PC-9 (cell line): ENCODE measurements at regions not wholly inside any gene's neighbourhood (a gene's known extent, or its start where the extent isn't known, plus 50 kb on each side); places are given as distances from the start of the nearest gene placed in this dataset.

ENCODE experiments used
- BruUV-seq: library from RNA; stranded (reverse); fragments of 400-500 nt; replicated peaks from 2 replicates; lab custom pipeline; 2021; lab: Mats Ljungman, UMichigan
- CTCF ChIA-PET: fragments of 300-600 bp; sonication (Branson Sonifier 250); formaldehyde crosslinking; loops from one replicate; lab custom pipeline; 2022; ENCODE audit warnings: antibody characterized with exemption; lab: Charles Lee
- POLR2A ChIA-PET: fragments of 300-600 bp; sonication (Branson Sonifier 250); formaldehyde crosslinking; loops from one replicate; lab custom pipeline; 2022; ENCODE audit warnings: antibody characterized with exemption; ENCODE audit not compliant: unreplicated experiment; lab: Charles Lee
- DNase-seq, 2 experiments: peaks; one replicate each; pipeline versions ENCODE4 v3.0.0 to v3.0.0-alpha.2; 2015 to 2022; ENCODE audit warnings: mixed read lengths in 1 of 2
- H2AFZ ChIP-seq: fragments of 200-600 bp; sonication (generic); 2 replicates; pipeline ENCODE4 v1.8.1; 2017; ENCODE audit warnings: antibody characterized with exemption
- H3F3A ChIP-seq: fragments of 200-600 bp; sonication (generic); 2 replicates; pipeline ENCODE4 v1.8.1; 2017; ENCODE audit warnings: antibody characterized with exemption, mild to moderate bottlenecking, low read depth; ENCODE audit not compliant: insufficient read depth
- H3K27ac ChIP-seq: fragments of 200-600 bp; sonication (generic); 2 replicates; pipeline ENCODE4 v1.6.1; 2016; ENCODE audit warnings: mixed run types
- H3K27me3 ChIP-seq: fragments of 200-600 bp; sonication (generic); 2 replicates; pipeline ENCODE4 v1.6.1; 2016; ENCODE audit warnings: low read depth, mixed run types; ENCODE audit not compliant: insufficient read depth
- H3K36me3 ChIP-seq: fragments of 200-600 bp; sonication (generic); 2 replicates; pipeline ENCODE4 v1.6.1; 2016; ENCODE audit warnings: low read depth, mixed run types
- H3K4me1 ChIP-seq: fragments of 200-600 bp; sonication (generic); replicated peaks from 2 replicates; pipeline ENCODE4 v1.6.1; 2016; ENCODE audit warnings: mixed run types; ENCODE audit not compliant: insufficient read depth
- H3K4me2 ChIP-seq: fragments of 200-600 bp; sonication (generic); 2 replicates; pipeline ENCODE4 v1.6.1; 2017; ENCODE audit warnings: mixed run types
- H3K4me3 ChIP-seq: fragments of 200-600 bp; sonication (generic); 2 replicates; pipeline ENCODE4 v1.6.1; 2016; ENCODE audit warnings: mixed run types
- H3K79me2 ChIP-seq: fragments of 200-600 bp; sonication (generic); 2 replicates; pipeline ENCODE4 v1.6.1; 2017; ENCODE audit warnings: low read depth, mixed run types
- H3K9me2 ChIP-seq: fragments of 200-600 bp; sonication (generic); 2 replicates; pipeline ENCODE4 v1.8.1; 2017; ENCODE audit warnings: mild to moderate bottlenecking; ENCODE audit not compliant: insufficient read depth
- H3K9me3 ChIP-seq: fragments of 200-600 bp; sonication (generic); 2 replicates; pipeline ENCODE4 v1.8.1; 2016; ENCODE audit warnings: low read depth; ENCODE audit not compliant: insufficient read depth
- H4K20me1 ChIP-seq: fragments of 200-600 bp; sonication (generic); 2 replicates; pipeline ENCODE4 v1.8.1; 2017; ENCODE audit not compliant: insufficient read depth
- CTCF ChIP-seq: fragments of 200-600 bp; sonication (generic); conservative IDR thresholded peaks from 2 replicates; pipeline ENCODE4 v1.6.1; 2017; ENCODE audit warnings: mixed run types, antibody characterized with exemption, mild to moderate bottlenecking, moderate library complexity
- EZH2 ChIP-seq: fragments of 200-600 bp; sonication (generic); IDR thresholded peaks from 2 replicates; pipeline ENCODE4 v1.8.0; 2017; ENCODE audit warnings: antibody characterized with exemption, low read depth
- intact Hi-C: fragments of 100-400 bp; cut with micrococcal nuclease; formaldehyde crosslinking; loops from one replicate; pipeline ENCODE4 v1.10.0; 2022; ENCODE audit not compliant: unreplicated experiment

- no peaks in the 10 kb centered on the region for H3F3A ChIP-seq
- CTCF ChIA-PET = no interaction called here
- no peaks in the 10 kb centered on the region for H3K27me3 ChIP-seq
- no peaks in the 10 kb centered on the region for H3K9me3 ChIP-seq
- no peaks in the 10 kb centered on the region for H3K36me3 ChIP-seq
- no peak overlapping the region for H2AFZ ChIP-seq
- POLR2A ChIA-PET = no interaction called here
- H3K27ac ChIP-seq = no peak overlapping the region
- H3K4me2 ChIP-seq = no peak overlapping the region
- TF ChIP-seq EZH2 = no peak
- TF ChIP-seq CTCF = no peak
- no peak for DNase-seq
- intact Hi-C loops = no loop called here
- no peaks in the 10 kb centered on the region for H3K9me2 ChIP-seq
- no peaks in the 10 kb centered on the region for H3K4me1 ChIP-seq
- no TSS peak for BruUV-seq
- H3K4me3 ChIP-seq = no peak overlapping the region
- no peaks in the 10 kb centered on the region for H3K79me2 ChIP-seq
- no peaks in the 10 kb centered on the region for H4K20me1 ChIP-seq
Measured at GRCh38 chr7:57198801-57199200, 66.6 kb upstream of the ZNF479 start.

- Histone ChIP-seq H3K27me3 (no peaks in the 10 kb centered on the region), H4K20me1 (no peaks in the 10 kb centered on the region), H3K4me2 (no peak overlapping the region), H3F3A (no peaks in the 10 kb centered on the region), H3K9me2 (no peaks in the 10 kb centered on the region), H3K27ac (no peak overlapping the region), H3K4me1 (no peaks in the 10 kb centered on the region), H2AFZ (no peak overlapping the region), H3K4me3 (no peak overlapping the region), H3K79me2 (no peaks in the 10 kb centered on the region), H3K9me3 (no peaks in the 10 kb centered on the region), H3K36me3 (no peaks in the 10 kb centered on the region)
- no TSS peak for BruUV-seq
- ChIA-PET CTCF (no interaction called here), POLR2A (no interaction called here)
- intact Hi-C loops = no loop called here
- no peak for TF ChIP-seq CTCF
- no peak for TF ChIP-seq EZH2
- no peak for DNase-seq
Measured at GRCh38 chr7:57199252-57199651, 67.0 kb upstream of the ZNF479 start.

- intact Hi-C loops = no loop called here
Measured at GRCh38 chr7:57201021-57201894, 69.0 kb upstream of the ZNF479 start.

More at GRCh38 chr7:57201021-57201894, 69.0 kb upstream of the ZNF479 start:
- Histone ChIP-seq H3K79me2 (no peaks in the 10 kb centered on the region), H3K4me1 (no peaks in the 10 kb centered on the region), H4K20me1 (no peaks in the 10 kb centered on the region), H3F3A (no peaks in the 10 kb centered on the region), H3K27me3 (no peaks in the 10 kb centered on the region), H3K9me3 (no peaks in the 10 kb centered on the region), H3K4me3 (no peak overlapping the region), H3K9me2 (no peaks in the 10 kb centered on the region), H3K36me3 (no peaks in the 10 kb centered on the region), H3K4me2 (no peak overlapping the region), H3K27ac (no peak overlapping the region), H2AFZ (no peak overlapping the region)
- BruUV-seq = no TSS peak
- no peak for TF ChIP-seq CTCF
- TF ChIP-seq EZH2 = no peak
- DNase-seq = no peak
- POLR2A ChIA-PET = no interaction called here
- CTCF ChIA-PET = no interaction called here
